ENCODE measurements at regions not wholly inside any gene's neighbourhood (a gene's known extent, or its start where the extent isn't known, plus 50 kb on each side); places are given as distances from the start of the nearest gene placed in this dataset.

DNA sequence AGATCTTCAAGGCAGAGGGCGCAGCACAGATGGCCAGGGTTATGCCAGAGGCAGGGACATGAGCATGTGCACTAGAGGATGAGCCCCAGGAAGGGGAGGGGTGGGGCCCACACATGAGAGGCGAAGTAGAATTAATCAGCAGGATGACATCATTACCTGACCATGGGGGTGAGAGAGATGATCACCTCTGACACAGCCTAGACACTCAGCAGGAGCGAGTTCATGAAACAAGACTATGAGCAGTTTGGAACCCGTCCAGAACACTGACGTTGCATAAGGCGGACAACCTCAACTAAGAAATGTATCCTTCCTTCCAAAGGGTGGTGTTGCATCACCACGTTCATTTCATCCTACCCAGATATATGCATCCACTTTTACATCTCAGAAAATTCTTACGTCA is 446.7 kb upstream of the TENM3 start:
- H3K4me1 ChIP-seq (ENCODE audit: control insufficient read depth, insufficient read depth, low read length), result no peaks in the 10 kb centered on the region
- H3K27ac ChIP-seq (ENCODE audit: insufficient read depth, low read length), result no peak overlapping the region
- BruUV-seq (replicated peaks), result no TSS peak
- 70% methylated on average over 5 of the region's 8 CpGs; no CpG with 5 or more reads in 1 of the 2 experiments for WGBS, 2 experiments (ENCODE audit: extremely low coverage in 2 of 2, insufficient read length in 1 of 2)
- no peak overlapping the region for H2BK120ac ChIP-seq (ENCODE audit: low read depth, low read length)
- no peak overlapping the region for H3K18ac ChIP-seq (ENCODE audit: low read depth, low read length)
- no peak overlapping the region for H3K9ac ChIP-seq (ENCODE audit: low read depth, low read length)
- no peaks in the 10 kb centered on the region for H3K79me1 ChIP-seq (ENCODE audit: low read depth in 1 of 2, low read length in 2 of 2)
- no peak overlapping the region for H3K4me2 ChIP-seq (ENCODE audit: low read depth, low read length)
- no peak overlapping the region for H2BK15ac ChIP-seq (ENCODE audit: low read depth, low read length)
- in situ Hi-C loops (cut with MboI; ENCODE audit: low sequenced_read_pairs), result no loop called here
- no peak overlapping the region for H3K4ac ChIP-seq (ENCODE audit: low read depth, low read length)
- dilution Hi-C loops (cut with HindIII; ENCODE audit: low sequenced_read_pairs, unreplicated experiment), result no loop called here
- no peak overlapping the region for H3K56ac ChIP-seq (ENCODE audit: extremely low read depth, insufficient read depth, low read length)
- peak; percentile 79 for DNase-seq
- TF ChIP-seq RCOR1 (IDR thresholded peaks at IDR 0.05; ENCODE audit: insufficient replicate concordance, low read length) (no peak), CEBPB (IDR thresholded peaks at IDR 0.05; ENCODE audit: low read depth, low read length) (peak; percentile 84)
- peaks cover 4% of the 10 kb centered on the region for H3K9me3 ChIP-seq (ENCODE audit: control insufficient read depth, insufficient read depth, low read length)
- H3K36me3 ChIP-seq (ENCODE audit: control insufficient read depth, insufficient read depth, low read length), result no peaks in the 10 kb centered on the region
- POLR2A ChIA-PET (ENCODE audit: unreplicated experiment), result no interaction called here
- no peak overlapping the region for H4K91ac ChIP-seq (ENCODE audit: insufficient read depth, low read depth, low read length)
- no peaks in the 10 kb centered on the region; the same call in 1 of the 2 replicates for H3K9me1 ChIP-seq (ENCODE audit: insufficient read depth, low read length)
- intact Hi-C loops (cut with micrococcal nuclease), result no loop called here
- H3K14ac ChIP-seq (replicated peaks; ENCODE audit: low read depth, low read length), result no peak overlapping the region
- H2AK5ac ChIP-seq (ENCODE audit: low read depth, low read length), result no peak overlapping the region
- CTCF ChIA-PET, result no interaction called here
- no peak overlapping the region for H3K4me3 ChIP-seq (ENCODE audit: insufficient read depth, low read depth, low read length)
- H2BK5ac ChIP-seq (ENCODE audit: low read depth, low read length, poor library complexity, severe bottlenecking), result no peak overlapping the region
- H3K23ac ChIP-seq (ENCODE audit: low read depth, low read length), result no peak overlapping the region
- no peaks in the 10 kb centered on the region for H3K27me3 ChIP-seq (ENCODE audit: control insufficient read depth, insufficient read depth, low read length)
- H4K20me1 ChIP-seq (ENCODE audit: insufficient read depth, low read length), result no peaks in the 10 kb centered on the region
- no peak for ATAC-seq (ENCODE audit: low read depth)
- no peak overlapping the region for H4K5ac ChIP-seq (ENCODE audit: low read depth, low read length)
- H4K8ac ChIP-seq (ENCODE audit: low read depth in 2 of 2, low read length in 2 of 2), result no peak overlapping the region
- no peak overlapping the region for H2AK9ac ChIP-seq (replicated peaks; ENCODE audit: low read depth, low read length, poor library complexity)
- H2BK20ac ChIP-seq (ENCODE audit: low read depth, low read length), result no peak overlapping the region
- no peak overlapping the region for H2AFZ ChIP-seq (replicated peaks; ENCODE audit: low read length, poor library complexity)

Data from IMR-90 (cell line).